Activated naive CD8-positive, alpha-beta T cell (primary cell): ENCODE measurements at regions not wholly inside any gene's neighbourhood (a gene's known extent, or its start where the extent isn't known, plus 50 kb on each side); places are given as distances from the start of the nearest gene placed in this dataset.
"Not testable (repeated sequence)": the region's sequence is repeated elsewhere in the genome, so short reads cannot be mapped to it uniquely, and the experiment has no call there.

Experiments
- H3K27ac Mint-ChIP-seq: one replicate; pipeline ENCODE4 v1.8.0; 2021; ENCODE audit warnings: mixed read lengths
- H3K27me3 Mint-ChIP-seq: one replicate; pipeline ENCODE4 v1.8.0; 2021; ENCODE audit warnings: mixed read lengths
- H3K36me3 Mint-ChIP-seq: one replicate; pipeline ENCODE4 v1.8.0; 2021; ENCODE audit warnings: mixed read lengths
- H3K4me1 Mint-ChIP-seq: one replicate; pipeline ENCODE4 v1.8.0; 2021; ENCODE audit warnings: low read depth, mixed read lengths
- H3K4me3 Mint-ChIP-seq: one replicate; pipeline ENCODE4 v1.8.0; 2021; ENCODE audit warnings: mild to moderate bottlenecking, mixed read lengths
- H3K9me3 Mint-ChIP-seq: one replicate; pipeline ENCODE4 v1.8.0; 2021; ENCODE audit warnings: low read depth, mixed read lengths

- H3K27ac Mint-ChIP-seq, result no peak overlapping the region
- no peaks in the 10 kb centered on the region for H3K27me3 Mint-ChIP-seq
- H3K36me3 Mint-ChIP-seq, result no peaks in the 10 kb centered on the region
- no peaks in the 10 kb centered on the region for H3K4me1 Mint-ChIP-seq
- no peaks in the 10 kb centered on the region for H3K9me3 Mint-ChIP-seq
- no peak overlapping the region for H3K4me3 Mint-ChIP-seq
Observed at GRCh38 chr13:70253411-70253810, 145.2 kb upstream of the KLHL1 start.

GRCh38 chr13:70249332-70250064 lies 141.2 kb upstream of the KLHL1 start:
- Mint-ChIP-seq H3K4me3 (no peak overlapping the region), H3K36me3 (no peaks in the 10 kb centered on the region), H3K27me3 (no peaks in the 10 kb centered on the region), H3K4me1 (no peaks in the 10 kb centered on the region), H3K27ac (no peak overlapping the region), H3K9me3 (no peaks in the 10 kb centered on the region)

- peaks cover 2% of the 10 kb centered on the region for H3K9me3 Mint-ChIP-seq
- H3K27ac Mint-ChIP-seq, result no peak overlapping the region
- H3K4me1 Mint-ChIP-seq, result no peaks in the 10 kb centered on the region
- no peaks in the 10 kb centered on the region for H3K27me3 Mint-ChIP-seq
- no peaks in the 10 kb centered on the region for H3K36me3 Mint-ChIP-seq
- no peak overlapping the region for H3K4me3 Mint-ChIP-seq
Observed at GRCh38 chr13:70237131-70237530, 128.9 kb upstream of the KLHL1 start.

DNA sequence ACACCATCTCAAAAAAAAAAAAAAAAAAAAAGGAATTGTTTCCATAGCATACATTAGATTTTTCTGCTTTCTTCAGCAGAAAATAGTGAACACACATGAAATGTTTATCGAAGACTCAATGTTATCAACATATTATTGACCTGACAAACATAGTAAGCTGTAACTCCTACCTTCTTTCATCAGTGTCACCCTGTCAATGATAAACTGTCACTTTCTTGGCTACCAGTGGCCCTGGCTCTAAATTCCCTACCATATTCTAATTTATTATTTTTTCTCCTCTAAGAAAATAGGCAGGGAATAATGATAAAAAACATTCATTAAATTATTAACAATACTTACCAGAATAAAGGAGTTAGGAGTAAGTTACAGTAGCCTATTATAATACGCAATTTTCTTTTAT lies 127.3 kb upstream of the KLHL1 start:
- H3K27me3 Mint-ChIP-seq, result no peaks in the 10 kb centered on the region
- no peaks in the 10 kb centered on the region for H3K36me3 Mint-ChIP-seq
- no peak overlapping the region for H3K27ac Mint-ChIP-seq
- H3K9me3 Mint-ChIP-seq, result peaks cover 2% of the 10 kb centered on the region
- no peak overlapping the region for H3K4me3 Mint-ChIP-seq
- H3K4me1 Mint-ChIP-seq, result no peaks in the 10 kb centered on the region

DNA sequence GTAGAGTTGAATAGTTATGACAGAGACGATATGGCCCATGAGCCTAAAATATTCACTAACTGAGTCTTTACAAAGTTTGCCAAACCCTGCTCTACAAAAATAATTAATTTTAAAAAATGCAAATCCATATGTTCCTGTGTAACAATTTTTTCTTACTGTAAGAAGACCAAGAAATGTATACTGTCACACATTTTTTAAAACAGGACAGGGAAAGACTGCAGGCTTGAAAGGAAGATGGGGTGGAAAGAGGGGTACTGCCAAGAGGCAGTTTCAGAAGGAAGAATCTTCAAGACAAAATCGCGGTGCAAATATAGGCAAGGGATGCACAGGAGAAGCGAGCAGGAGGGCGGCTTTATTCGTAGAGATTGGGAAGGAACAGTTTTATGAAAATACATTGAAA lies 115.7 kb upstream of the KLHL1 start:
- Mint-ChIP-seq H3K27ac (no peak overlapping the region), H3K36me3 (no peaks in the 10 kb centered on the region), H3K9me3 (peaks cover 8% of the 10 kb centered on the region), H3K27me3 (no peaks in the 10 kb centered on the region), H3K4me1 (no peaks in the 10 kb centered on the region), H3K4me3 (no peak overlapping the region)

DNA sequence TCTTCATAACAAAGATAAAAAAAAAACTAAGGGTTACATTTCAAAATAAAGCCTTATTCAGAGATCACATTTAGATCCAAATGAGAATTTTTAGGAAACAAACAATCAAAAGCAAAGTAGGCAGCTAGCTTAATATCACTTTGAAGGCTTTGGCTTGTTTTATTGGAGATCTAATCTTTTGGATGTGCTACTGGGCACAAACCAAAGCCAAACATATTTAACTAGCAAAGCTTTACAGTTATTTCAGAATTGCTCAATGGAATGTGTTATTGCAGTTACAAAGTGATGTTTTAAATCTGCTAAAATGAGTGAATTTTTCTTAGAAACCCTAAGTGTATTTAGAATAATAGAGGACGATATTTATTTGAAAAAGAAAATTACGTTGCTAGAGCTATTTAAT lies 114.7 kb upstream of the KLHL1 start:
- no peak overlapping the region for H3K4me3 Mint-ChIP-seq
- H3K4me1 Mint-ChIP-seq, result no peaks in the 10 kb centered on the region
- peaks cover 15% of the 10 kb centered on the region for H3K9me3 Mint-ChIP-seq
- H3K27ac Mint-ChIP-seq, result no peak overlapping the region
- H3K36me3 Mint-ChIP-seq, result no peaks in the 10 kb centered on the region
- H3K27me3 Mint-ChIP-seq, result no peaks in the 10 kb centered on the region

DNA sequence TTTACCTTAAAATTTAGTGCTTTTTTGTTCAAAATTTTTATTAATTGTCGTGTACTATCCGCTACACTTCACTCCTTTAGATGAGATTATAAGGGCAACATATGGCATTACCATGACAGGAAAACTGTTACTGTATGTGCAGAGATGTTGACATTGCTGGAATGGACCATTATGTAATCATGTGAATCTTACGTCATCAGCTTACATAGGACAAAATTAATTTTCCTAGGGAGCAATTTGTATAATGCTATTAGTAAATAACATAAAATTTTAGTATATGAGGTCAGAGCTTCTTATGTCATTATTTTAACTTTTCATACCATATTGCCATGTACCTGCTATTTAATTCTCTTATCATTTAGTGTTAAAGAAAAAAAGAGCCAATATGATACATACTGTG lies 110.4 kb upstream of the KLHL1 start:
- H3K9me3 Mint-ChIP-seq, result peaks cover 15% of the 10 kb centered on the region
- H3K27ac Mint-ChIP-seq, result no peak overlapping the region
- H3K4me1 Mint-ChIP-seq, result no peaks in the 10 kb centered on the region
- no peaks in the 10 kb centered on the region for H3K36me3 Mint-ChIP-seq
- H3K4me3 Mint-ChIP-seq, result no peak overlapping the region
- H3K27me3 Mint-ChIP-seq, result no peaks in the 10 kb centered on the region

- H3K4me3 Mint-ChIP-seq, H3K27ac Mint-ChIP-seq, H3K4me1 Mint-ChIP-seq, H3K36me3 Mint-ChIP-seq, H3K9me3 Mint-ChIP-seq, H3K27me3 Mint-ChIP-seq: not testable (repeated sequence)
Observed at GRCh38 chr13:70208968-70209367, 100.7 kb upstream of the KLHL1 start.

DNA sequence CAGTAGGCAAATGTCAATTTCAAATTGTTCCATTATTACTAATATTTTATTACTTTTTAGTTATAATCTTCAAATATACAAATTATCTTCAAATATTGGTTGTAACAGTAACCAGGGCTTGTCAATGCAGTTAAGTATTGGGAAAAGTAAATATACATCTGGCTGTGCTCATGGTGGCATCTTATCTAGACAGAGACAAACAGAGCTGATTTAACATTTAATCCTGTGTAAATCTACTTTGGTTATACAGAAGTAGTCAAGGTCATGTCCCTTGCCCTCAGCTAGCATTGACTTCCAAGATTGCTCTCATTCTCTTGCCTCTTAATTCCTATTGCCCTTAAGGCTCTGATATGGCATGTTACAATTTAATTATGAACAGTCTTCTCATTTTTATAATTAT lies 98.4 kb upstream of the KLHL1 start:
- Mint-ChIP-seq H3K27me3 (no peaks in the 10 kb centered on the region), H3K4me1 (no peaks in the 10 kb centered on the region), H3K4me3 (no peak overlapping the region), H3K27ac (no peak overlapping the region), H3K9me3 (no peaks in the 10 kb centered on the region), H3K36me3 (no peaks in the 10 kb centered on the region)

- H3K27ac Mint-ChIP-seq, result no peak overlapping the region
- H3K4me3 Mint-ChIP-seq, result no peak overlapping the region
Observed at GRCh38 chr13:70203661-70204229, 95.5 kb upstream of the KLHL1 start.

GRCh38 chr13:70191034-70191433 lies 82.8 kb upstream of the KLHL1 start:
- Mint-ChIP-seq H3K36me3 (no peaks in the 10 kb centered on the region), H3K27ac (no peak overlapping the region), H3K27me3 (no peaks in the 10 kb centered on the region), H3K4me1 (no peaks in the 10 kb centered on the region), H3K9me3 (peaks cover 4% of the 10 kb centered on the region), H3K4me3 (no peak overlapping the region)

More at GRCh38 chr13:70203661-70204229, 95.5 kb upstream of the KLHL1 start:
- H3K4me1 Mint-ChIP-seq, result no peaks in the 10 kb centered on the region
- H3K9me3 Mint-ChIP-seq, result no peaks in the 10 kb centered on the region
- H3K27me3 Mint-ChIP-seq, result no peaks in the 10 kb centered on the region
- no peaks in the 10 kb centered on the region for H3K36me3 Mint-ChIP-seq

DNA sequence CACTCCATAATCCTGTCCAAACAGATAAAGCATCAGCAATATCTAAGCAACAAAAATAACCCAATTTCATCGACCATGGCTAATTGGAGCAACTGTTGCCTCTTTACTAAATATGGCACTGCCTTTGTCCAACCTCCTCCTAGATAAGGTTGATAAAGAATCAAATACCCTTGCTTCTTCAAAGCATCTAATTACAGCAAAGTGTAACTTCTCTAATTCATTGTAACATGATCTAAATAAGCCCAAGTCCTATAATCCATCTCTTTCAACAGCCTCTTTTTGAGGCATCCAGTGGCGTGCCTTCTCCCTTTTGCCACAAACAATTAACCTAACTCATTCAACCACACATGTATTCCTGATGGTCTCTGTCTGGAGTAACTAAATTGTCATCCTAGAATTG lies 81.7 kb upstream of the KLHL1 start:
- Mint-ChIP-seq H3K4me1 (no peaks in the 10 kb centered on the region), H3K27me3 (no peaks in the 10 kb centered on the region), H3K4me3 (no peak overlapping the region), H3K27ac (no peak overlapping the region), H3K36me3 (no peaks in the 10 kb centered on the region), H3K9me3 (peaks cover 4% of the 10 kb centered on the region)

DNA sequence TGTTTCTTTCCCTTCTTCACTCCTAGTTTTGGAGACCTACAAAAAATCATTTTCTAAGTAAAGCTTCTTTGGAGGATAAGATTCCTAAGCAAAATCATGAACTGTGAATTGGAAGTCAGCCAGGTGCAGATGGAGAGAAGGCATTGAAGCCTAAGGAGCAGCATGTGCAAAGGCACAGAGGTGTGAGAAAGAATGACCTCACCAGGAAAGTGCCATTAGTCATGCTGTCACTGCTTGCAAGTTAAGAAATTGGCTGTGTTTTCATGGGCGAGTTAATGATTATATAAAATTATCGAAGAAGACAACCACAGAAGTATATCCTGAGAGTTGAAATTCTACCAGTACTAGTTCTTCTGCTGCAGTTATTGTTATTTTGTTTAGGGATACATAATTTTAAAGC lies 80.3 kb upstream of the KLHL1 start:
- Mint-ChIP-seq H3K27me3 (no peaks in the 10 kb centered on the region), H3K9me3 (peaks cover 4% of the 10 kb centered on the region), H3K4me1 (no peaks in the 10 kb centered on the region), H3K4me3 (no peak overlapping the region), H3K36me3 (no peaks in the 10 kb centered on the region), H3K27ac (no peak overlapping the region)

DNA sequence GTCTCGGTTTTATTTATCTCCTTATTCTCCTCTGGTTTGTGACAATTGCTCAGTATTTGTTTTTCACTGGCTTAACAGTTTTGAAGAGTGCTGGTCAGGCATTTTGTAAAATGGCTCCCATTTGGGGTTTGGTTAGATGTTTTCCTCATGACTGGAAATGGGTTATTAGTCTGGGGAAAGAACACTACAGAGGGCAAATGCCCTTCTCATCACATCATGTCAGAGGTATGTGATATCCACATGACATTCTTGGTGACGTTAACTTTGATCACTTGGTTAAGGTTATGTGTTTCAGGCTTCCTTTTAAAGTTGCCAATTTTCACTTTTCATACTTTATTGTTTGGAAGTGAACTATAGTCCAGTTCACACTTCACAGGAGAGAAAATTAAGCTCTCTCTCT lies 74.8 kb upstream of the KLHL1 start:
- H3K9me3 Mint-ChIP-seq, result peaks cover 5% of the 10 kb centered on the region
- H3K4me3 Mint-ChIP-seq, result no peak overlapping the region
- H3K27me3 Mint-ChIP-seq, result no peaks in the 10 kb centered on the region
- no peaks in the 10 kb centered on the region for H3K36me3 Mint-ChIP-seq
- H3K4me1 Mint-ChIP-seq, result no peaks in the 10 kb centered on the region
- no peak overlapping the region for H3K27ac Mint-ChIP-seq
